ENCODE measurements at regions not wholly inside any gene's neighbourhood (a gene's known extent, or its start where the extent isn't known, plus 50 kb on each side); places are given as distances from the start of the nearest gene placed in this dataset.

DNA sequence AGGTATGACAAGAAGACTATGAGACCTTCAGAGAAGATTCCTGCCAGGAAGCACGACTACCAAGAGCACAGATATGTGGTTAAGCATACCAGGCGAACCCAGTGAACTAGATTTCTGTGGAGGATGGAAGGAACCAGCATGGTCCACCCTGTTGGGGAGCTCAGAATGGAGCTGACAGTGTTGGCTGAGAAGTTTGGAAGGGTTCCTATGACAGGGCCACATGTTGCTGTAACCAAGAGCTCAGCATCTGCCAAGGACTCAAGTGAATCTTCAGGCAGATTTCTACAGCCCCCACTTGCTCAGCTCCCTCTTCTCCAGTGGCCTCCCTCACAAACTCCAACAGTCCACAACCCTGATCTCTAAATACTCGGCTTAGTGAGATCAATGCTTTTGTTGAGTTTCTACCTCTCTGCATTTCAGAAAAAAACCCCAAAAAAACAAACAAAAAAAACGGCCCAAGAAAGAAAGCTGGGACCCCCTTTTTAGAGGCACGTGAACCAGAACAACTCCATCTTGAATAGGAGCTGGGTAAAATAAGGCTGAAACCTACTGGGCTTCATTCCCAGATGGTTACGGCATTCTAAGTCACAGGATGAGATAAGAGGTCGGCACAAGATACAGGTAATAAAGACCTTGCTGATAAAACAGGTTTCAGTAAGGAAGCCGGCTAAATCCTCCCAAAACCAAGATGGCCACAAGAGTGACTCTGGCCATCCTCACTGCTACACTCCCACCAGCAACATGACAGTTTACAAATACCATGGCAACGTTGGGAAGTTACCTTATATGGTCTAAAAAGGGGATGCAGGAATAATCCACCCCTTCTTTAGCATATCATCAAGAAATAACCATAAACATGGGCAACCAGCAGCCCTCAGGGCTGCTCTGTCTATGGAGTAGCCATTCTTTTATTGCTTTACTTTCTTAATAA lies 691.1 kb downstream of the UQCRFS1 start:
- TF ChIP-seq, protein P1, sequence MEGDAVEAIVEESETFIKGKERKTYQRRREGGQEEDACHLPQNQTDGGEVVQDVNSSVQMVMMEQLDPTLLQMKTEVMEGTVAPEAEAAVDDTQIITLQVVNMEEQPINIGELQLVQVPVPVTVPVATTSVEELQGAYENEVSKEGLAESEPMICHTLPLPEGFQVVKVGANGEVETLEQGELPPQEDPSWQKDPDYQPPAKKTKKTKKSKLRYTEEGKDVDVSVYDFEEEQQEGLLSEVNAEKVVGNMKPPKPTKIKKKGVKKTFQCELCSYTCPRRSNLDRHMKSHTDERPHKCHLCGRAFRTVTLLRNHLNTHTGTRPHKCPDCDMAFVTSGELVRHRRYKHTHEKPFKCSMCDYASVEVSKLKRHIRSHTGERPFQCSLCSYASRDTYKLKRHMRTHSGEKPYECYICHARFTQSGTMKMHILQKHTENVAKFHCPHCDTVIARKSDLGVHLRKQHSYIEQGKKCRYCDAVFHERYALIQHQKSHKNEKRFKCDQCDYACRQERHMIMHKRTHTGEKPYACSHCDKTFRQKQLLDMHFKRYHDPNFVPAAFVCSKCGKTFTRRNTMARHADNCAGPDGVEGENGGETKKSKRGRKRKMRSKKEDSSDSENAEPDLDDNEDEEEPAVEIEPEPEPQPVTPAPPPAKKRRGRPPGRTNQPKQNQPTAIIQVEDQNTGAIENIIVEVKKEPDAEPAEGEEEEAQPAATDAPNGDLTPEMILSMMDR (IDR thresholded peaks at IDR 0.05; ENCODE audit: extremely low read depth, low read depth, low read length): no peak
- no peaks in the 10 kb centered on the region for H3K9me3 ChIP-seq (ENCODE audit: low read depth, low read length)
- no peaks in the 10 kb centered on the region for H3K27me3 ChIP-seq (ENCODE audit: insufficient read depth, low read length)
- no peaks in the 10 kb centered on the region for H3K79me2 ChIP-seq (ENCODE audit: insufficient read depth, low read length)
- no peaks in the 10 kb centered on the region for H3K4me1 ChIP-seq (ENCODE audit: insufficient read depth, low read length)
- no peak overlapping the region for H3K27ac ChIP-seq (ENCODE audit: low read depth, low read length)
- H4K20me1 ChIP-seq (ENCODE audit: insufficient read depth, low read length): no peaks in the 10 kb centered on the region
- H2AFZ ChIP-seq (ENCODE audit: low read length): no peak overlapping the region
- H3K36me3 ChIP-seq (ENCODE audit: insufficient read depth, low read length): no peaks in the 10 kb centered on the region
- DNase-seq (ENCODE audit: insufficient read length, low spot score, missing footprints): no peak
- no peak overlapping the region for H3K4me2 ChIP-seq (ENCODE audit: insufficient read depth, low read length)
- H3K4me3 ChIP-seq (ENCODE audit: insufficient read depth, low read length): no peak overlapping the region

DNA sequence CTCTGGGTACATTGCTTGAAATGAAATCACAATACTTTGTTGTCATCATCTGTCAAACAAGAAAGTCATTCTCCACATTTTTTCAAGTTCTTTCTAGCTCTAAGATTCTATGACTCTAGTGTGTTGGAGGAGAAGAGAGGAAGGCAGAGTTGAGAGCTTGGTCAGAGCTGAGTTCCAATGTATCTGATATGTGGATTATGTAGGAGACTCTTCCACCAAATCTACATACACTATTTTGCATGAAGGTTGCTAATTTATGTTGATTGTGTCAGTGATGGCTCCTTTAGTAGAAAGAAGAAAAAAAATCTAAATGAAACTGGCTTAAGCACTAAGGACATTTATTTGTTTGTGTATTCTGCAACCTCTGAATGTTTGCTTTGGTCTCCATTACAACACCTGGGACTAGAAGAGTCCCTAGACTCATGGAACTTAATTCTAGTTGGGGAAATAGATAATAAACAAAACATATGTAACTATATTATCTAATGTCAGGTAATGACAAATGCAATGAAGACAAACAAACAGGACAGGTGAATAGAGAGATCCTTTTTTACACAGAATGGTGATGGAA lies 691.9 kb downstream of the UQCRFS1 start:
- DNase-seq (ENCODE audit: insufficient read length, low spot score, missing footprints): no peak
- TF ChIP-seq, protein P1 (IDR thresholded peaks at IDR 0.05; ENCODE audit: extremely low read depth, low read depth, low read length): no peak

DNA sequence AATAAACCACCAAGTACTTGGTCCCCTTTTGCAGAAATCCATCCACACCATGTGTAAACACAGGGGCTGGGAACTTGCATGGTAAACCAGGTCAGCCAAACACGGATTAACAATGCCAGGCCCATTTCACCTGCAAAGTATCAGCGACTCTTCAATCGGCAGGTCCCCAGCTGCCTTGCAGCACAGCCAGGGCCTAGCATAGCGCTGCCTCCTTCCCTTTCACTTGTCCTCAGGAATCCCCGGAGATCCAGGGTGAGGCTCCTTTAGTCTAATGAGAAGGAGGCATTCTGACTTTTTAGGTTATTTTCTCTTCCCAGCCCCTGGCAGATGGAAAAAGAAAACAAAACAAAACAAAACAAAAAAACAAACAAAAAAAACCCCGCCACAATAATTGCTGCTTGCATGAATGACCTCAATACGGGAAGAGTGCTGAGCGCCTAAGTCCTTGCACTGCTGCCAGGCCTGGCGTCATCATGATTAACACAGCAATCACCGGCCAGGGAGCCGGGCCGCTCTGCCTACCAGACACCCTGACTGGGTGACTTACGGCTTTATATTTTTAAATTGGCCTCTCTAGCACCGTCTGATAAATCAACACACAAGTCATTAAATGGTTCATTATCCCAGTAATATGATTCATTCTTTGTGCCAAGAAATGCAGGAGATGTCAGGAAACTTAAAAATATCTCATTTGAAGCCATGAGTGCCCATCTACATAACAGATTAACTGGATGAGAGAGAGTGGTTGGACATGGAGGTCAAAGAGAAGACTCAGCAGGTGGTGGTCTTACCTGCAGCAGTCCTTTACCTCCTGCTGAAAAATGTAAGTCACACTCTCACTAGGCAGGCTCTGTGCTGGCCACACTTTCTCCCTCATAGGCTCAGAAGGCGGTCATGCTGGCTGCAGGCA lies 692.7 kb downstream of the UQCRFS1 start:
- Histone ChIP-seq H2AFZ (ENCODE audit: low read length) (no peak overlapping the region), H3K27ac (ENCODE audit: low read depth, low read length) (no peak overlapping the region), H3K4me3 (ENCODE audit: insufficient read depth, low read length) (no peak overlapping the region), H3K27me3 (ENCODE audit: insufficient read depth, low read length) (no peaks in the 10 kb centered on the region), H4K20me1 (ENCODE audit: insufficient read depth, low read length) (no peaks in the 10 kb centered on the region), H3K36me3 (ENCODE audit: insufficient read depth, low read length) (no peaks in the 10 kb centered on the region), H3K4me2 (ENCODE audit: insufficient read depth, low read length) (no peak overlapping the region), H3K4me1 (ENCODE audit: insufficient read depth, low read length) (no peaks in the 10 kb centered on the region), H3K9me3 (ENCODE audit: low read depth, low read length) (no peaks in the 10 kb centered on the region), H3K79me2 (ENCODE audit: insufficient read depth, low read length) (no peaks in the 10 kb centered on the region)
- TF ChIP-seq, protein P1 (IDR thresholded peaks at IDR 0.05; ENCODE audit: extremely low read depth, low read depth, low read length): no peak
- DNase-seq (ENCODE audit: insufficient read length, low spot score, missing footprints): no peak

More for the DNA sequence above, 691.9 kb downstream of the UQCRFS1 start:
- no peak overlapping the region for H3K4me2 ChIP-seq (ENCODE audit: insufficient read depth, low read length)
- no peaks in the 10 kb centered on the region for H3K9me3 ChIP-seq (ENCODE audit: low read depth, low read length)
- no peaks in the 10 kb centered on the region for H3K79me2 ChIP-seq (ENCODE audit: insufficient read depth, low read length)
- H3K4me3 ChIP-seq (ENCODE audit: insufficient read depth, low read length): no peak overlapping the region
- no peaks in the 10 kb centered on the region for H3K27me3 ChIP-seq (ENCODE audit: insufficient read depth, low read length)
- no peaks in the 10 kb centered on the region for H3K36me3 ChIP-seq (ENCODE audit: insufficient read depth, low read length)
- no peak overlapping the region for H3K27ac ChIP-seq (ENCODE audit: low read depth, low read length)
- no peak overlapping the region for H2AFZ ChIP-seq (ENCODE audit: low read length)
- no peaks in the 10 kb centered on the region for H4K20me1 ChIP-seq (ENCODE audit: insufficient read depth, low read length)
- no peaks in the 10 kb centered on the region for H3K4me1 ChIP-seq (ENCODE audit: insufficient read depth, low read length)

Data from osteoblast (primary cell).